ENCODE measurements at regions not wholly inside any gene's neighbourhood (a gene's known extent, or its start where the extent isn't known, plus 50 kb on each side); places are given as distances from the start of the nearest gene placed in this dataset.

- Histone ChIP-seq H4K20me1 (ENCODE audit: insufficient read depth) (no peaks in the 10 kb centered on the region), H3K4me1 (ENCODE audit: control insufficient read depth in 1 of 2, insufficient read depth in 2 of 2, low read length in 2 of 2) (no peaks in the 10 kb centered on the region), H3K4me3 (replicated peaks in 1 of 2; ENCODE audit: low read depth in 1 of 2, low read length in 2 of 2) (no peak overlapping the region), H3K27me3 (ENCODE audit: insufficient read depth, low read length) (no peaks in the 10 kb centered on the region), H3K79me2 (ENCODE audit: insufficient read depth, low read length) (no peaks in the 10 kb centered on the region), H3K27ac (ENCODE audit: low read depth, low read length) (no peak overlapping the region), H3K4me2 (ENCODE audit: low read length) (no peak overlapping the region), H2AFZ (ENCODE audit: low read depth, low read length, poor library complexity, severe bottlenecking) (no peak overlapping the region), H3K9me2 (ENCODE audit: insufficient read depth) (no peaks in the 10 kb centered on the region), H3K36me3 (ENCODE audit: control insufficient read depth in 1 of 2, insufficient read depth in 2 of 2, low read length in 2 of 2) (no peaks in the 10 kb centered on the region), H3K9me3 (ENCODE audit: control insufficient read depth in 1 of 2, insufficient read depth in 1 of 2, low read depth in 1 of 2, low read length in 2 of 2) (no peaks in the 10 kb centered on the region; a peak in 1 of 4 replicates), H3K9ac (ENCODE audit: low read length) (no peak overlapping the region)
- TF ChIP-seq ZNF274 (IDR thresholded peaks at IDR 0.05; ENCODE audit: low read depth, low read length), result no peak
- no peak for TF ChIP-seq FOSL1 (IDR thresholded peaks at IDR 0.05; ENCODE audit: low read depth)
- TF ChIP-seq ATF3 (IDR thresholded peaks at IDR 0.05), result no peak
- TF ChIP-seq EZH2phosphoT487 (IDR thresholded peaks at IDR 0.05; ENCODE audit: borderline replicate concordance), result no peak
- no peak for TF ChIP-seq MAX (IDR thresholded peaks at IDR 0.05)
- TF ChIP-seq RAD21 (IDR thresholded peaks at IDR 0.05; ENCODE audit: low read depth), result no peak
- TF ChIP-seq EGR1 (IDR thresholded peaks at IDR 0.05; ENCODE audit: low read depth), result no peak
- no peak for TF ChIP-seq SIN3A (IDR thresholded peaks at IDR 0.05; ENCODE audit: low read depth)
- no peak for TF ChIP-seq JUND (IDR thresholded peaks at IDR 0.05)
- TF ChIP-seq EZH2 (IDR thresholded peaks at IDR 0.05), result no peak
- no peak for TF ChIP-seq SRF (IDR thresholded peaks at IDR 0.05; ENCODE audit: low read depth)
- TF ChIP-seq CEBPB (IDR thresholded peaks at IDR 0.05; ENCODE audit: low read depth), result no peak
- TF ChIP-seq POLR2A (IDR thresholded peaks at IDR 0.05; ENCODE audit: borderline replicate concordance, extremely low read depth, insufficient read depth, insufficient read length), result no peak
- TF ChIP-seq CTCF (IDR thresholded peaks at IDR 0.05 in 2 of 3, conservative IDR thresholded peaks at IDR 0.05 in 1 of 3; ENCODE audit: borderline replicate concordance in 1 of 3, insufficient read depth in 1 of 3, low read depth in 2 of 3, low read length in 2 of 3), result no peak
- POLR2A ChIA-PET, result no interaction called here
- ATAC-seq (no peak), DNase-seq (ENCODE audit: low read depth, low spot score) (no peak)
- RAD21 ChIA-PET (ENCODE audit: low non-redundant PET in 1 of 2, low total read pairs in 2 of 2, uncharacterized antibody in 2 of 2, unreplicated experiment in 2 of 2), result no interaction called here
- CTCF ChIA-PET, result no interaction called here
- intact Hi-C loops (cut with micrococcal nuclease), result no loop called here
- BruUV-seq (replicated peaks), result no TSS peak
Observed at GRCh38 chr2:6665093-6666045, 200.3 kb downstream of the CMPK2 start.

Measured in HCT116 (cell line).